GM10248 (cell line): ENCODE measurements at regions not wholly inside any gene's neighbourhood (a gene's known extent, or its start where the extent isn't known, plus 50 kb on each side); places are given as distances from the start of the nearest gene placed in this dataset.
"Not testable (repeated sequence)": the region's sequence is repeated elsewhere in the genome, so short reads cannot be mapped to it uniquely, and the experiment has no call there.

Experiments used
- CTCF ChIA-PET: fragments of 300-600 bp; sonication (Branson Sonifier 250); formaldehyde crosslinking; extraction: SDS; loops from one replicate; lab custom pipeline; 2021; ENCODE audit warnings: antibody characterized with exemption; lab: Yijun Ruan, JAX
- POLR2A ChIA-PET: fragments of 350-650 bp; sonication (Branson Sonifier 250); formaldehyde crosslinking; extraction: SDS; loops from one replicate; lab custom pipeline; 2020; ENCODE audit warnings: antibody characterized with exemption; lab: Yijun Ruan, JAX
- DNase-seq: peaks from one replicate; pipeline ENCODE4 v3.0.0; 2012; ENCODE audit errors: extremely low spot score
- CTCF ChIP-seq: IDR thresholded peaks from 2 replicates; pipeline ENCODE4 v1.5.1; 2012; ENCODE audit warnings: mild to moderate bottlenecking, low read depth; ENCODE audit errors: extremely low read depth, missing control alignments, control extremely low read depth

- POLR2A ChIA-PET = no interaction called here
These were observed 202.1 kb upstream of the IGFBP7 start for GRCh38 chr4:57312296-57312695.

GRCh38 chr4:57309658-57310057 is 199.5 kb upstream of the IGFBP7 start:
- CTCF ChIA-PET = no interaction called here
- DNase-seq = no peak
- TF ChIP-seq CTCF = no peak
- POLR2A ChIA-PET = no interaction called here

More at GRCh38 chr4:57312296-57312695, 202.1 kb upstream of the IGFBP7 start:
- CTCF ChIA-PET = no interaction called here
- DNase-seq = no peak
- no peak for TF ChIP-seq CTCF

GRCh38 chr4:57308301-57308700 is 198.1 kb upstream of the IGFBP7 start:
- DNase-seq = no peak
- POLR2A ChIA-PET = no interaction called here
- no peak for TF ChIP-seq CTCF
- CTCF ChIA-PET = no interaction called here

- CTCF ChIA-PET = interaction anchor here (1.7 kb wide), 1 partner anchor 36 kb away, joined by 4 read pairs; no protein-coding TSS in a partner anchor
These were observed 195.7 kb upstream of the IGFBP7 start for GRCh38 chr4:57305836-57306235.

GRCh38 chr4:57303012-57303751 is 193.0 kb upstream of the IGFBP7 start:
- CTCF ChIA-PET = interaction anchor here (0.9 to 1.2 kb wide), 2 partner anchors 8 to 12 kb away, joined by 3 to 4 read pairs; no protein-coding TSS in a partner anchor
- TF ChIP-seq CTCF = no peak
- DNase-seq = no peak
- POLR2A ChIA-PET = no interaction called here

More at GRCh38 chr4:57305836-57306235, 195.7 kb upstream of the IGFBP7 start:
- TF ChIP-seq CTCF = no peak
- DNase-seq = no peak
- POLR2A ChIA-PET = no interaction called here

- DNase-seq, POLR2A ChIA-PET: not testable (repeated sequence)
- CTCF ChIA-PET = interaction anchor here (1.3 kb wide), 1 partner anchor 137 kb away, joined by 4 read pairs; no protein-coding TSS in a partner anchor
These were observed 190.1 kb upstream of the IGFBP7 start for GRCh38 chr4:57300300-57300699.

GRCh38 chr4:57291911-57292310 is 181.7 kb upstream of the IGFBP7 start:
- ChIA-PET CTCF (no interaction called here), POLR2A (no interaction called here)
- no peak for TF ChIP-seq CTCF
- no peak for DNase-seq
